ENCODE measurements at regions not wholly inside any gene's neighbourhood (a gene's known extent, or its start where the extent isn't known, plus 50 kb on each side); places are given as distances from the start of the nearest gene placed in this dataset.

GRCh38 chr20:40080041-40080652 lies 608.9 kb downstream of the MAFB start:
- no peaks in the 10 kb centered on the region for H3K9me3 ChIP-seq (ENCODE audit: insufficient read depth, low read length)
- no peaks in the 10 kb centered on the region for H3K27me3 ChIP-seq (ENCODE audit: low read length)
- H3K27ac ChIP-seq (ENCODE audit: low read depth, low read length) = no peak overlapping the region
- TF ChIP-seq EZH2phosphoT487 (conservative IDR thresholded peaks at IDR 0.05; ENCODE audit: low read length) = no peak
- TF ChIP-seq CTCF (IDR thresholded peaks at IDR 0.05; ENCODE audit: insufficient read depth, low read length, poor library complexity, severe bottlenecking) = no peak
- no peaks in the 10 kb centered on the region for H3K79me2 ChIP-seq (ENCODE audit: insufficient read depth, low read length)
- H3K4me2 ChIP-seq (ENCODE audit: low read depth, low read length, poor library complexity, severe bottlenecking) = no peak overlapping the region
- H3F3A ChIP-seq (ENCODE audit: insufficient read depth) = no peaks in the 10 kb centered on the region
- H3K4me3 ChIP-seq (ENCODE audit: insufficient read depth, low read length, poor library complexity, severe bottlenecking) = no peak overlapping the region
- no peak overlapping the region for H3K9ac ChIP-seq (ENCODE audit: low read length)
- no peaks in the 10 kb centered on the region for H4K20me1 ChIP-seq (ENCODE audit: low read depth, low read length)
- no peaks in the 10 kb centered on the region for H3K36me3 ChIP-seq (ENCODE audit: low read length)
- H2AFZ ChIP-seq (ENCODE audit: low read depth, low read length, severe bottlenecking) = no peak overlapping the region
- H3K9me2 ChIP-seq (replicated peaks; ENCODE audit: insufficient read depth, low read length) = no peaks in the 10 kb centered on the region

- TF ChIP-seq EZH2phosphoT487 (conservative IDR thresholded peaks at IDR 0.05; ENCODE audit: low read length) = no peak
- TF ChIP-seq CTCF (IDR thresholded peaks at IDR 0.05; ENCODE audit: insufficient read depth, low read length, poor library complexity, severe bottlenecking) = no peak
- Histone ChIP-seq H3F3A (ENCODE audit: insufficient read depth) (no peaks in the 10 kb centered on the region), H3K27ac (ENCODE audit: low read depth, low read length) (no peak overlapping the region), H3K9me2 (replicated peaks; ENCODE audit: insufficient read depth, low read length) (no peaks in the 10 kb centered on the region), H4K20me1 (ENCODE audit: low read depth, low read length) (no peaks in the 10 kb centered on the region), H3K9me3 (ENCODE audit: insufficient read depth, low read length) (no peaks in the 10 kb centered on the region), H3K4me2 (ENCODE audit: low read depth, low read length, poor library complexity, severe bottlenecking) (no peak overlapping the region), H3K79me2 (ENCODE audit: insufficient read depth, low read length) (no peaks in the 10 kb centered on the region), H3K27me3 (ENCODE audit: low read length) (no peaks in the 10 kb centered on the region), H2AFZ (ENCODE audit: low read depth, low read length, severe bottlenecking) (no peak overlapping the region), H3K4me3 (ENCODE audit: insufficient read depth, low read length, poor library complexity, severe bottlenecking) (no peak overlapping the region), H3K9ac (ENCODE audit: low read length) (no peak overlapping the region), H3K36me3 (ENCODE audit: low read length) (no peaks in the 10 kb centered on the region)
Observed at GRCh38 chr20:40073535-40074111, 615.4 kb downstream of the MAFB start.

DNA sequence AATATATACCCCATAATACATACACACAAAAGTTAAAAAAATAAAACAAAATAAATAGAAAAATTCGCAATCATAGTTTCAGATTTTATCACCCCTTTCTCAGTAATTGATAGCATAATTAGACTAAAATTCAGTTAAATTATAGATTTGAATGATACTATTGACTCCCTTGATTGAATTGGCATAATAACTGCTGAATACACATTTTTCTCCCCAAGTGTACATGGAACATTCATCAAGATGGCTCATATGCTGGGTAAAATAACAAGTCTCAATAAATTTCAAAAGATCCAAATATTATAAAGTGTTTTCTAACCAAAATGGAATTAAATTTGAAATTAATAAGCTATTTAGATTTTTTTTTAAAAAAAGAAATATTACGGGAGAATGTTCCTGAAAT lies 616.1 kb downstream of the MAFB start:
- H3K4me3 ChIP-seq (ENCODE audit: insufficient read depth, low read length, poor library complexity, severe bottlenecking) = no peak overlapping the region
- TF ChIP-seq EZH2phosphoT487 (conservative IDR thresholded peaks at IDR 0.05; ENCODE audit: low read length) = no peak
- no peak overlapping the region for H2AFZ ChIP-seq (ENCODE audit: low read depth, low read length, severe bottlenecking)
- no peaks in the 10 kb centered on the region for H3F3A ChIP-seq (ENCODE audit: insufficient read depth)
- H3K27me3 ChIP-seq (ENCODE audit: low read length) = no peaks in the 10 kb centered on the region
- H3K36me3 ChIP-seq (ENCODE audit: low read length) = no peaks in the 10 kb centered on the region
- no peaks in the 10 kb centered on the region for H3K79me2 ChIP-seq (ENCODE audit: insufficient read depth, low read length)
- H3K9me3 ChIP-seq (ENCODE audit: insufficient read depth, low read length) = no peaks in the 10 kb centered on the region
- no peak overlapping the region for H3K9ac ChIP-seq (ENCODE audit: low read length)
- H3K9me2 ChIP-seq (replicated peaks; ENCODE audit: insufficient read depth, low read length) = no peaks in the 10 kb centered on the region
- no peak overlapping the region for H3K4me2 ChIP-seq (ENCODE audit: low read depth, low read length, poor library complexity, severe bottlenecking)
- H3K27ac ChIP-seq (ENCODE audit: low read depth, low read length) = no peak overlapping the region
- no peaks in the 10 kb centered on the region for H4K20me1 ChIP-seq (ENCODE audit: low read depth, low read length)

- H3K27me3 ChIP-seq (ENCODE audit: low read length) = no peaks in the 10 kb centered on the region
- H3F3A ChIP-seq (ENCODE audit: insufficient read depth) = no peaks in the 10 kb centered on the region
- H3K36me3 ChIP-seq (ENCODE audit: low read length) = no peaks in the 10 kb centered on the region
- H4K20me1 ChIP-seq (ENCODE audit: low read depth, low read length) = no peaks in the 10 kb centered on the region
- no peak overlapping the region for H2AFZ ChIP-seq (ENCODE audit: low read depth, low read length, severe bottlenecking)
- no peaks in the 10 kb centered on the region for H3K9me3 ChIP-seq (ENCODE audit: insufficient read depth, low read length)
- H3K9ac ChIP-seq (ENCODE audit: low read length) = no peak overlapping the region
- H3K4me3 ChIP-seq (ENCODE audit: insufficient read depth, low read length, poor library complexity, severe bottlenecking) = no peak overlapping the region
- TF ChIP-seq CTCF (IDR thresholded peaks at IDR 0.05; ENCODE audit: insufficient read depth, low read length, poor library complexity, severe bottlenecking) = no peak
- TF ChIP-seq EZH2phosphoT487 (conservative IDR thresholded peaks at IDR 0.05; ENCODE audit: low read length) = no peak
- no peaks in the 10 kb centered on the region for H3K79me2 ChIP-seq (ENCODE audit: insufficient read depth, low read length)
- no peak overlapping the region for H3K4me2 ChIP-seq (ENCODE audit: low read depth, low read length, poor library complexity, severe bottlenecking)
- no peaks in the 10 kb centered on the region for H3K9me2 ChIP-seq (replicated peaks; ENCODE audit: insufficient read depth, low read length)
- H3K27ac ChIP-seq (ENCODE audit: low read depth, low read length) = no peak overlapping the region
Observed at GRCh38 chr20:40056171-40056570, 632.9 kb downstream of the MAFB start.

Data from SU-DHL-6 (cell line).